Transverse colon (tissue), 4 donors: ENCODE measurements at regions not wholly inside any gene's neighbourhood (a gene's known extent, or its start where the extent isn't known, plus 50 kb on each side); places are given as distances from the start of the nearest gene placed in this dataset.

ENCODE experiments used
- DNase-seq: peaks from one replicate; pipeline ENCODE4 v3.0.0-alpha.2; 2019
- H3K27ac ChIP-seq, 4 donors: fragments of 200-600 bp; sonication (generic); 2 replicates each; pipeline ENCODE4 v1.5.1; 2016 to 2018; ENCODE audit warnings: inconsistent platforms in 4 of 4
- H3K27me3 ChIP-seq: fragments of 200-600 bp; sonication (generic); 2 replicates; pipeline ENCODE4 v1.5.1; 2017; ENCODE audit warnings: inconsistent platforms
- H3K36me3 ChIP-seq, 4 donors: fragments of 200-600 bp; sonication (generic); 2 replicates each; pipeline ENCODE4 v1.5.1; 2017 to 2019; ENCODE audit warnings: inconsistent platforms in 4 of 4
- H3K4me1 ChIP-seq, 4 donors: fragments of 200-600 bp; sonication (generic); 2 replicates each; pipeline ENCODE4 v1.5.1; 2017 to 2020; ENCODE audit warnings: inconsistent platforms in 4 of 4
- H3K4me3 ChIP-seq, 4 donors: fragments of 200-600 bp; sonication (generic); 1 replicate in 1 of 4; 2 replicates in 3 of 4; pipeline versions ENCODE4 v1.5.1 to v1.6.1; 2017 to 2019; ENCODE audit warnings: inconsistent platforms in 4 of 4
- H3K9me3 ChIP-seq, 2 donors: fragments of 200-600 bp; sonication (generic); 2 replicates each; pipeline ENCODE4 v1.5.1; 2017 to 2019; ENCODE audit warnings: inconsistent platforms in 2 of 2
- CTCF ChIP-seq, 5 experiments: fragments of 200-600 bp in 3 of 5; fragments of 450-650 bp in 2 of 5; sonication (generic) in 3 of 5; IDR thresholded peaks; 1 replicate in 2 of 5; 2 replicates in 3 of 5; pipeline ENCODE4 v1.5.1; 2016 to 2017; ENCODE audit warnings: antibody characterized with exemption in 5 of 5, inconsistent platforms in 3 of 5, mild to moderate bottlenecking in 2 of 5, moderate library complexity in 1 of 5
- EP300 ChIP-seq: sonication (generic); formaldehyde crosslinking; IDR thresholded peaks from one replicate; pipeline ENCODE4 v1.6.1; 2017; ENCODE audit warnings: antibody characterized with exemption, low read depth
- POLR2A ChIP-seq: fragments of 450-650 bp; IDR thresholded peaks from one replicate; pipeline ENCODE4 v1.6.1; 2016; ENCODE audit warnings: antibody characterized with exemption, mild to moderate bottlenecking, moderate library complexity
- POLR2AphosphoS5 ChIP-seq, 3 donors: sonication (generic); formaldehyde crosslinking; IDR thresholded peaks; one replicate each; pipeline ENCODE4 v1.6.1; 2016; ENCODE audit warnings: antibody characterized with exemption in 3 of 3
- WGBS, 2 donors: methylation state at CpG; one replicate each; pipeline ENCODE4 v1.1.5; 2018; ENCODE audit warnings: low coverage in 1 of 2; 5-methylcytosine and 5-hydroxymethylcytosine counted together
- in situ Hi-C, 4 donors: fragments of 200-750 bp; cut with MboI; loops; one replicate each; pipeline versions ENCODE4 v1.15.0 to v1.15.1; 2017; ENCODE audit warnings: low sequenced_read_pairs in 3 of 4, low pct_ligation_motif_present in 1 of 4, low pct_unique_long_range_greater_than_20kb in 1 of 4
- intact Hi-C: fragments of 100-400 bp; cut with DNase I; formaldehyde crosslinking; loops from one replicate; pipeline ENCODE4 v1.15.1; 2023; ENCODE audit warnings: low total_unique reads

GRCh38 chr11:127182586-127183203 is 182.1 kb upstream of the KIRREL3 start:
- Histone ChIP-seq H3K4me3 (no peak overlapping the region), H3K27me3 (no peaks in the 10 kb centered on the region), H3K9me3 (no peaks in the 10 kb centered on the region), H3K27ac (no peak overlapping the region), H3K4me1 (no peaks in the 10 kb centered on the region), H3K36me3 (no peaks in the 10 kb centered on the region)
- WGBS, 2 donors, result 80% methylated on average over 8 of the region's 8 CpGs
- DNase-seq, result no peak
- TF ChIP-seq EP300 (no peak), POLR2A (no peak), POLR2AphosphoS5 (IDR thresholded peaks at IDR 0.05) (no peak), CTCF (IDR thresholded peaks at IDR 0.05) (no peak)
- intact Hi-C loops, result no loop called here
- in situ Hi-C loops, result no loop called here

DNA sequence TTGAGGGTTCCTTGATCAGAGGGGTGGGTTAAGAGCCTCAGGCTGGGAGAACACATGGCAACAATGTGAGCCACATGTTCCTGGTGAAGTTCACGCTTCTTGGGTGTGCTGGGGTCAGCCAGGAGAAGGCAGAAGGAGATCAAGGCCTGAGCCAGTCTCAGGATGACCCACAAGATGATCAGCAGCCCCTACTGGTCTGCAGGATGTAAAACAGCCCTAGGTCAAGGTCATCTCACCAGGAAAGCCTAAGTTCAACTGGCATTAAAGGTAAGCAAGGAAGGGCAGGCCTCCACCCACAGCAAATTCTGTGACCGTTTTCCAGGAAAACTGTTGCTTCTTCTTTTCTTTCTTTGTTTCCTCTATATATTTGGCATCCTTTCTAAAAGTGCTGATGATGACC is 156.7 kb upstream of the KIRREL3 start:
- TF ChIP-seq POLR2AphosphoS5 (IDR thresholded peaks at IDR 0.05) (no peak), CTCF (IDR thresholded peaks at IDR 0.05) (no peak), EP300 (no peak), POLR2A (no peak)
- Histone ChIP-seq H3K27me3 (no peaks in the 10 kb centered on the region), H3K36me3 (no peaks in the 10 kb centered on the region), H3K4me1 (no peaks in the 10 kb centered on the region), H3K4me3 (no peak overlapping the region), H3K9me3 (no peaks in the 10 kb centered on the region), H3K27ac (no peak overlapping the region)
- no peak for DNase-seq
- in situ Hi-C loops, result no loop called here
- intact Hi-C loops, result no loop called here
- 40 to 58% methylated on average over 1 to 2 of the region's 2 CpGs for WGBS, 2 donors

DNA sequence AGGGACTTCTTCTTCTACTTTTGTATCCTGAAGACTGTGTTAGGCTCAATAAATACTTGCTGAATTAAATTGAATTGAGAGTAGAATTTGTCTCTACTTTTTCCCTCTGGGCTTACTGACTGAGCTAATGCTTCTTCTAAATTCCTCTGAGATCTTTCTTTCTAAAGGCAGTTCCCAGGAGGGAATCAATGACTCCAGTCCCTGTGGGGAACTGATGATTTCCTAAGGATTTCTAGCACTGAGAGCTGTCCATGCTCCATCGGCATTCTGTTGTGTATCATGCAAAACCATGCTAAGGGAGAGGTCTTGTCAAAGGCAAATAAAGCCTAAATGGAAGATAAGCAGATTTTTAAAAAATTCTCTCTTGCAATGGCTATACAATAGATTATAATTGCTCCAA is 148.8 kb upstream of the KIRREL3 start:
- WGBS, 2 donors, result 70% methylated on average over 1 of the region's 1 CpG; no CpG with 5 or more reads in 1 of the 2 donors
- intact Hi-C loops, result no loop called here
- in situ Hi-C loops, result no loop called here

GRCh38 chr11:127143251-127143650 is 142.7 kb upstream of the KIRREL3 start:
- TF ChIP-seq EP300, result no peak
- no peak for TF ChIP-seq POLR2A
- no peak for TF ChIP-seq POLR2AphosphoS5 (IDR thresholded peaks at IDR 0.05)
- no peak for TF ChIP-seq CTCF (IDR thresholded peaks at IDR 0.05)
- 90% methylated on average over 5 to 7 of the region's 7 CpGs for WGBS, 2 donors
- Histone ChIP-seq H3K27ac (no peak overlapping the region), H3K4me3 (no peak overlapping the region), H3K27me3 (no peaks in the 10 kb centered on the region), H3K4me1 (no peaks in the 10 kb centered on the region), H3K36me3 (no peaks in the 10 kb centered on the region), H3K9me3 (no peaks in the 10 kb centered on the region)
- in situ Hi-C loops (no loop called here), intact Hi-C loops (no loop called here)
- no peak for DNase-seq

More for the DNA sequence above, 148.8 kb upstream of the KIRREL3 start:
- H3K36me3 ChIP-seq, result no peaks in the 10 kb centered on the region
- H3K27me3 ChIP-seq, result no peaks in the 10 kb centered on the region
- no peak overlapping the region for H3K27ac ChIP-seq
- TF ChIP-seq CTCF (IDR thresholded peaks at IDR 0.05) (no peak), POLR2A (no peak), POLR2AphosphoS5 (IDR thresholded peaks at IDR 0.05) (no peak), EP300 (no peak)
- no peak for DNase-seq
- no peak overlapping the region for H3K4me3 ChIP-seq
- no peaks in the 10 kb centered on the region for H3K9me3 ChIP-seq
- no peaks in the 10 kb centered on the region for H3K4me1 ChIP-seq
